ENCODE measurements at regions not wholly inside any gene's neighbourhood (a gene's known extent, or its start where the extent isn't known, plus 50 kb on each side); places are given as distances from the start of the nearest gene placed in this dataset.

- TF ChIP-seq CTCF (IDR thresholded peaks at IDR 0.05) (no peak), POLR2A (IDR thresholded peaks at IDR 0.05) (no peak)
Observed at GRCh38 chr11:115942011-115942410, 437.8 kb upstream of the CADM1 start.
